HEK293T (cell line): ENCODE measurements at regions not wholly inside any gene's neighbourhood (a gene's known extent, or its start where the extent isn't known, plus 50 kb on each side); places are given as distances from the start of the nearest gene placed in this dataset.
A peak's percentile ranks its signal among the peaks of the same experiment; 100 is the strongest.

Experiments used
- CTCF ChIA-PET: fragments of 350-600 bp; formaldehyde crosslinking; extraction: SDS; loops from one replicate; lab custom pipeline; 2021; ENCODE audit warnings: antibody characterized with exemption, inconsistent platforms; lab: Yijun Ruan, JAX
- POLR2A ChIA-PET: fragments of 350-600 bp; formaldehyde crosslinking; extraction: SDS; loops from one replicate; lab custom pipeline; 2020; ENCODE audit warnings: antibody characterized with exemption, inconsistent platforms; lab: Yijun Ruan, JAX
- DNase-seq: peaks from one replicate; pipeline ENCODE4 v3.0.0; 2012; ENCODE audit warnings: mixed read lengths; ENCODE audit errors: extremely low spot score
- ARNT ChIP-seq: fragments of 450-650 bp; IDR thresholded peaks from 2 replicates; pipeline ENCODE4 v1.6.1; 2017; ENCODE audit warnings: mild to moderate bottlenecking
- BHLHE40 ChIP-seq: fragments of 450-650 bp; IDR thresholded peaks from 2 replicates; pipeline ENCODE4 v1.6.1; 2016; ENCODE audit warnings: mild to moderate bottlenecking, moderate library complexity, borderline replicate concordance
- CTBP1 ChIP-seq: fragments of 450-650 bp; IDR thresholded peaks from 2 replicates; pipeline ENCODE4 v1.6.1; 2016; ENCODE audit warnings: borderline replicate concordance
- ELF4 ChIP-seq: fragments of 450-650 bp; IDR thresholded peaks from 2 replicates; pipeline ENCODE4 v1.6.1; 2017; ENCODE audit warnings: antibody characterized with exemption
- FOXA1 ChIP-seq: fragments of 450-650 bp; IDR thresholded peaks from 2 replicates; pipeline ENCODE4 v1.6.1; 2016; ENCODE audit warnings: mild to moderate bottlenecking
- FOXK2 ChIP-seq: fragments of 450-650 bp; IDR thresholded peaks from 2 replicates; pipeline ENCODE4 v1.6.1; 2016; ENCODE audit warnings: mild to moderate bottlenecking
- FOXM1 ChIP-seq: fragments of 450-650 bp; IDR thresholded peaks from 2 replicates; pipeline ENCODE4 v1.6.1; 2017; ENCODE audit warnings: mild to moderate bottlenecking, borderline replicate concordance
- HDGF ChIP-seq: fragments of 450-650 bp; IDR thresholded peaks from 2 replicates; pipeline ENCODE4 v1.6.1; 2017; ENCODE audit warnings: antibody characterized with exemption, borderline replicate concordance
- L3MBTL2 ChIP-seq: fragments of 450-650 bp; conservative IDR thresholded peaks from 2 replicates; pipeline ENCODE4 v1.6.1; 2016; ENCODE audit warnings: mild to moderate bottlenecking
- LEF1 ChIP-seq: fragments of 450-650 bp; IDR thresholded peaks from 2 replicates; pipeline ENCODE4 v1.6.1; 2017; ENCODE audit warnings: mild to moderate bottlenecking, borderline replicate concordance
- NFRKB ChIP-seq: fragments of 450-650 bp; IDR thresholded peaks from 2 replicates; pipeline ENCODE4 v1.6.1; 2016; ENCODE audit warnings: mild to moderate bottlenecking, moderate library complexity
- PKNOX1 ChIP-seq: fragments of 450-650 bp; IDR thresholded peaks from 2 replicates; pipeline ENCODE4 v1.6.1; 2016
- SP1 ChIP-seq: fragments of 450-650 bp; IDR thresholded peaks from 2 replicates; pipeline ENCODE4 v1.6.1; 2017
- SUZ12 ChIP-seq: fragments of 450-650 bp; IDR thresholded peaks from 2 replicates; pipeline ENCODE4 v1.6.1; 2016; ENCODE audit warnings: mild to moderate bottlenecking
- TARDBP ChIP-seq: fragments of 450-650 bp; IDR thresholded peaks from 2 replicates; pipeline ENCODE4 v1.6.1; 2016
- ZNF384 ChIP-seq: fragments of 450-650 bp; IDR thresholded peaks from 2 replicates; pipeline ENCODE4 v1.6.1; 2016

GRCh38 chr17:70987867-70988340 is 818.6 kb downstream of the KCNJ2 start:
- DNase-seq = no peak
- ChIA-PET POLR2A (no interaction called here), CTCF (no interaction called here)
- no peak for TF ChIP-seq TARDBP
- no peak for TF ChIP-seq HDGF
- no peak for TF ChIP-seq NFRKB
- TF ChIP-seq CTBP1 = no peak
- no peak for TF ChIP-seq FOXM1
- TF ChIP-seq L3MBTL2 = no peak

GRCh38 chr17:70988622-70989021 is 819.3 kb downstream of the KCNJ2 start:
- CTCF ChIA-PET = no interaction called here
- no peak for DNase-seq
- TF ChIP-seq ZNF384 (no peak), NFRKB (no peak), FOXA1 (no peak), CTBP1 (no peak), LEF1 (no peak), BHLHE40 (no peak)
- POLR2A ChIA-PET = no interaction called here

- POLR2A ChIA-PET = no interaction called here
- TF ChIP-seq FOXM1 (no peak), TARDBP (no peak), BHLHE40 (no peak), ELF4 (no peak), ARNT (no peak), NFRKB (no peak), FOXA1 (no peak), SP1 (no peak), L3MBTL2 (no peak), CTBP1 (no peak), ZNF384 (no peak), FOXK2 (no peak), PKNOX1 (no peak)
- no peak for DNase-seq
- CTCF ChIA-PET = no interaction called here
Measured at GRCh38 chr17:70989280-70989679, 819.9 kb downstream of the KCNJ2 start.

- DNase-seq = no peak
- TF ChIP-seq ELF4 (no peak), FOXA1 (no peak), PKNOX1 (0 out of 2 replicates have a peak, but pooled peaks have one; percentile 12), ZNF384 (no peak), TARDBP (no peak)
- CTCF ChIA-PET = no interaction called here
- POLR2A ChIA-PET = no interaction called here
Measured at GRCh38 chr17:70994194-70994593, 824.9 kb downstream of the KCNJ2 start.

- ChIA-PET CTCF (no interaction called here), POLR2A (no interaction called here)
- DNase-seq = no peak
- TF ChIP-seq BHLHE40 = no peak
- no peak for TF ChIP-seq SUZ12
- TF ChIP-seq FOXK2 = no peak
- no peak for TF ChIP-seq ARNT
- no peak for TF ChIP-seq FOXA1
- TF ChIP-seq L3MBTL2 = no peak
- TF ChIP-seq PKNOX1 = no peak
- TF ChIP-seq ZNF384 = no peak
- TF ChIP-seq SP1 = no peak
- TF ChIP-seq ELF4 = no peak
- TF ChIP-seq HDGF = no peak
- no peak for TF ChIP-seq NFRKB
- TF ChIP-seq TARDBP = no peak
- TF ChIP-seq FOXM1 = no peak
- no peak for TF ChIP-seq CTBP1
- no peak for TF ChIP-seq LEF1
Measured at GRCh38 chr17:70995997-70996396, 826.7 kb downstream of the KCNJ2 start.

- POLR2A ChIA-PET = no interaction called here
- CTCF ChIA-PET = no interaction called here
- TF ChIP-seq BHLHE40 (no peak), ELF4 (no peak), HDGF (no peak), L3MBTL2 (no peak), ZNF384 (no peak), SP1 (no peak)
- no peak for DNase-seq
Measured at GRCh38 chr17:71003736-71004135, 834.4 kb downstream of the KCNJ2 start.

- CTCF ChIA-PET = no interaction called here
- POLR2A ChIA-PET = no interaction called here
- DNase-seq = no peak
- TF ChIP-seq BHLHE40 (no peak), FOXM1 (no peak), FOXK2 (no peak), LEF1 (no peak)
Measured at GRCh38 chr17:71004413-71004812, 835.1 kb downstream of the KCNJ2 start.

GRCh38 chr17:71011391-71011790 is 842.1 kb downstream of the KCNJ2 start:
- ChIA-PET POLR2A (no interaction called here), CTCF (no interaction called here)
- no peak for DNase-seq
- no peak for TF ChIP-seq ZNF384
- TF ChIP-seq SUZ12 = no peak
- TF ChIP-seq CTBP1 = no peak
- no peak for TF ChIP-seq BHLHE40
- TF ChIP-seq ARNT = no peak
- TF ChIP-seq LEF1 = no peak
- no peak for TF ChIP-seq ELF4
- no peak for TF ChIP-seq FOXM1
- no peak for TF ChIP-seq FOXA1
- TF ChIP-seq PKNOX1 = no peak
- no peak for TF ChIP-seq TARDBP
